Parathyroid adenoma (tissue), 2 donors: ENCODE measurements at regions not wholly inside any gene's neighbourhood (a gene's known extent, or its start where the extent isn't known, plus 50 kb on each side); places are given as distances from the start of the nearest gene placed in this dataset.
"Not testable (repeated sequence)": the region's sequence is repeated elsewhere in the genome, so short reads cannot be mapped to it uniquely, and the experiment has no call there.

ENCODE experiments used
- H2AFZ ChIP-seq: fragments of 300-600 bp; sonication (generic); one replicate; pipeline ENCODE4 v1.7.0; 2017; ENCODE audit warnings: antibody characterized with exemption, mild to moderate bottlenecking
- H3K27ac ChIP-seq: fragments of 300-600 bp; sonication (generic); one replicate; pipeline ENCODE4 v1.7.0; 2017
- H3K27me3 ChIP-seq: fragments of 300-600 bp; sonication (generic); one replicate; pipeline ENCODE4 v1.7.0; 2017; ENCODE audit warnings: low read length; ENCODE audit not compliant: control insufficient read depth, insufficient read depth
- H3K36me3 ChIP-seq: fragments of 300-600 bp; sonication (generic); one replicate; pipeline ENCODE4 v1.7.0; 2017; ENCODE audit warnings: low read length; ENCODE audit not compliant: control insufficient read depth, insufficient read depth
- H3K4me1 ChIP-seq: fragments of 300-600 bp; sonication (generic); one replicate; pipeline ENCODE4 v1.7.0; 2017; ENCODE audit warnings: control low read depth
- H3K4me2 ChIP-seq: fragments of 300-600 bp; sonication (generic); one replicate; pipeline ENCODE4 v1.7.0; 2017; ENCODE audit warnings: low read length
- H3K4me3 ChIP-seq: fragments of 300-600 bp; sonication (generic); one replicate; pipeline ENCODE4 v1.7.0; 2017; ENCODE audit warnings: low read depth, low read length
- H3K79me2 ChIP-seq: fragments of 300-600 bp; sonication (generic); one replicate; pipeline ENCODE4 v1.7.0; 2017; ENCODE audit warnings: control low read depth
- H3K9ac ChIP-seq: fragments of 300-600 bp; sonication (generic); one replicate; pipeline ENCODE4 v1.7.0; 2017; ENCODE audit warnings: mild to moderate bottlenecking
- H3K9me3 ChIP-seq: fragments of 300-600 bp; sonication (generic); one replicate; pipeline ENCODE4 v1.7.0; 2017; ENCODE audit warnings: low read length; ENCODE audit not compliant: control insufficient read depth
- CTCF ChIP-seq: fragments of 300-600 bp; sonication (generic); IDR thresholded peaks from one replicate; pipeline ENCODE4 v1.7.0; 2017; ENCODE audit warnings: antibody characterized with exemption, mild to moderate bottlenecking
- donor health status: primary hyperparathyroidism.

GRCh38 chr16:60392380-60392779 lies 1643.9 kb downstream of the CDH8 start:
- TF ChIP-seq CTCF: no peak
- Histone ChIP-seq H3K9ac (no peak overlapping the region), H3K4me1 (no peaks in the 10 kb centered on the region), H2AFZ (no peak overlapping the region), H3K4me3 (no peak overlapping the region), H3K9me3 (no peaks in the 10 kb centered on the region), H3K4me2 (no peak overlapping the region), H3K36me3 (no peaks in the 10 kb centered on the region), H3K27ac (no peak overlapping the region), H3K79me2 (no peaks in the 10 kb centered on the region), H3K27me3 (no peaks in the 10 kb centered on the region)

- Histone ChIP-seq H3K9me3 (no peaks in the 10 kb centered on the region), H3K4me3 (no peak overlapping the region), H2AFZ (no peak overlapping the region), H3K9ac (no peak overlapping the region), H3K4me1 (no peaks in the 10 kb centered on the region), H3K27ac (no peak overlapping the region), H3K27me3 (no peaks in the 10 kb centered on the region), H3K36me3 (no peaks in the 10 kb centered on the region), H3K4me2 (no peak overlapping the region), H3K79me2 (no peaks in the 10 kb centered on the region)
- no peak for TF ChIP-seq CTCF
These were observed 1637.5 kb upstream of the GOT2 start for GRCh38 chr16:60371591-60371990.

- Histone ChIP-seq H2AFZ (no peak overlapping the region), H3K4me1 (no peaks in the 10 kb centered on the region), H3K4me2 (no peak overlapping the region), H3K9ac (no peak overlapping the region), H3K27me3 (no peaks in the 10 kb centered on the region), H3K9me3 (no peaks in the 10 kb centered on the region), H3K4me3 (no peak overlapping the region), H3K79me2 (no peaks in the 10 kb centered on the region), H3K27ac (no peak overlapping the region), H3K36me3 (no peaks in the 10 kb centered on the region)
- no peak for TF ChIP-seq CTCF
These were observed 1633.6 kb upstream of the GOT2 start for GRCh38 chr16:60367739-60368138.

GRCh38 chr16:60363566-60363965 lies 1629.5 kb upstream of the GOT2 start:
- H3K9ac ChIP-seq: no peak overlapping the region
- TF ChIP-seq CTCF: no peak

GRCh38 chr16:60359866-60360265 lies 1625.8 kb upstream of the GOT2 start:
- not testable (repeated sequence) for H3K4me2 ChIP-seq, H3K27ac ChIP-seq, H3K79me2 ChIP-seq, H3K9me3 ChIP-seq, H3K27me3 ChIP-seq, H2AFZ ChIP-seq, H3K4me1 ChIP-seq, H3K36me3 ChIP-seq, H3K9ac ChIP-seq, H3K4me3 ChIP-seq

More at GRCh38 chr16:60363566-60363965, 1629.5 kb upstream of the GOT2 start:
- no peaks in the 10 kb centered on the region for H3K4me1 ChIP-seq
- H3K36me3 ChIP-seq: no peaks in the 10 kb centered on the region
- H2AFZ ChIP-seq: no peak overlapping the region
- no peak overlapping the region for H3K4me2 ChIP-seq
- no peak overlapping the region for H3K27ac ChIP-seq
- no peak overlapping the region for H3K4me3 ChIP-seq
- no peaks in the 10 kb centered on the region for H3K9me3 ChIP-seq
- no peaks in the 10 kb centered on the region for H3K27me3 ChIP-seq
- H3K79me2 ChIP-seq: no peaks in the 10 kb centered on the region

GRCh38 chr16:60359412-60359811 lies 1625.3 kb upstream of the GOT2 start:
- not testable (repeated sequence) for H3K9me3 ChIP-seq

GRCh38 chr16:60357876-60358522 lies 1623.9 kb upstream of the GOT2 start:
- not testable (repeated sequence) for H3K27me3 ChIP-seq, H3K9me3 ChIP-seq, H3K4me1 ChIP-seq, H2AFZ ChIP-seq, H3K36me3 ChIP-seq, H3K79me2 ChIP-seq, H3K27ac ChIP-seq, H3K4me3 ChIP-seq, H3K9ac ChIP-seq, H3K4me2 ChIP-seq

More at GRCh38 chr16:60359412-60359811, 1625.3 kb upstream of the GOT2 start:
- H2AFZ ChIP-seq, H3K27ac ChIP-seq, H3K27me3 ChIP-seq, H3K79me2 ChIP-seq, H3K9ac ChIP-seq, H3K4me1 ChIP-seq, H3K4me3 ChIP-seq, H3K4me2 ChIP-seq, H3K36me3 ChIP-seq: not testable (repeated sequence)
